ENCODE measurements at regions not wholly inside any gene's neighbourhood (a gene's known extent, or its start where the extent isn't known, plus 50 kb on each side); places are given as distances from the start of the nearest gene placed in this dataset.

GRCh38 chr5:10140195-10140973 is 109.3 kb downstream of the ATPSCKMT start:
- peak overlapping the region; percentile 50; the same call in 1 of the 2 replicates for H2BK12ac ChIP-seq (ENCODE audit: low read depth, low read length)
- no peak overlapping the region for H2BK5ac ChIP-seq (ENCODE audit: low read depth, low read length)
- no peak overlapping the region for H2BK120ac ChIP-seq (replicated peaks; ENCODE audit: low read depth, low read length)
- no peaks in the 10 kb centered on the region for H3K9me3 ChIP-seq (ENCODE audit: insufficient read depth in 2 of 2, low read depth in 1 of 2, low read length in 1 of 2)
- no peak overlapping the region for H3K9ac ChIP-seq (replicated peaks in 1 of 4; ENCODE audit: extremely low read depth in 1 of 4, low read depth in 3 of 4, low read length in 3 of 4)
- H3K27me3 ChIP-seq (replicated peaks in 1 of 4; ENCODE audit: control insufficient read depth in 3 of 4, extremely low read depth in 1 of 4, insufficient read depth in 3 of 4, low read length in 3 of 4): no peaks in the 10 kb centered on the region
- H2BK15ac ChIP-seq (ENCODE audit: low read length): no peak overlapping the region; the same call in 1 of the 2 replicates
- no peaks in the 10 kb centered on the region for H3K79me1 ChIP-seq (ENCODE audit: low read depth, low read length)
- CTCF ChIA-PET (ENCODE audit: partially characterized antibody): interaction anchor here (0.6 to 1.7 kb wide), 15 partner anchors 8 to 366 kb away, joined by 3 to 7 read pairs (median 4); no protein-coding TSS in a partner anchor
- H3K18ac ChIP-seq (ENCODE audit: extremely low read depth, low read length): no peak overlapping the region; the same call in 1 of the 2 replicates
- WGBS, 2 experiments (ENCODE audit: extremely low coverage in 1 of 2, insufficient coverage in 1 of 2, insufficient read length in 1 of 2, insufficient replicate concordance in 2 of 2, low coverage in 1 of 2, low lambda C conversion rate in 2 of 2, missing lambda C conversion rate in 1 of 2): 91% methylated on average over 5 of the region's 5 CpGs; no CpG with 5 or more reads in 1 of the 2 experiments
- POLR2A ChIA-PET (ENCODE audit: partially characterized antibody): no interaction called here
- H3K79me2 ChIP-seq (ENCODE audit: control insufficient read depth in 1 of 2, insufficient read depth in 2 of 2, low read length in 2 of 2): no peaks in the 10 kb centered on the region
- no peak overlapping the region for H4K91ac ChIP-seq (replicated peaks; ENCODE audit: insufficient read length, low read length)
- no peak overlapping the region for H2AK5ac ChIP-seq (ENCODE audit: low read depth, low read length)
- TF ChIP-seq SAP30 (IDR thresholded peaks at IDR 0.05; ENCODE audit: insufficient read depth, insufficient replicate concordance, low read length): no peak
- TF ChIP-seq CTCF (IDR thresholded peaks at IDR 0.05; ENCODE audit: control extremely low read depth in 1 of 3, insufficient read depth in 1 of 3, low read depth in 1 of 3, low read length in 3 of 3): peak; percentile 53 to 64 (median 63)
- peak; percentile 33 to 50; a peak in 3 of 4 replicates for TF ChIP-seq RAD21 (IDR thresholded peaks at IDR 0.05 in 1 of 2, conservative IDR thresholded peaks at IDR 0.05 in 1 of 2; ENCODE audit: low read depth in 2 of 2, low read length in 2 of 2)
- no peak overlapping the region for H3K27ac ChIP-seq (ENCODE audit: low read depth, low read length)
- no peak for FAIRE-seq
- H3K23me2 ChIP-seq (ENCODE audit: low read depth, low read length): no peaks in the 10 kb centered on the region
- no peak overlapping the region for H4K5ac ChIP-seq (ENCODE audit: insufficient read length, low read depth, low read length)
- DNase-seq (ENCODE audit: low read depth in 1 of 2, low spot score in 2 of 2): no peak
- no peak overlapping the region for H3K14ac ChIP-seq (ENCODE audit: insufficient read length)
- peaks cover 0 to 5% (median under 1%) of the 10 kb centered on the region in 4 experiments; a peak in 2 of 7 replicates for H3K4me1 ChIP-seq (replicated peaks in 1 of 4; ENCODE audit: control insufficient read depth in 3 of 4, insufficient read depth in 4 of 4, low read length in 3 of 4)
- no peaks in the 10 kb centered on the region for H3K36me3 ChIP-seq (ENCODE audit: control insufficient read depth in 2 of 4, insufficient read depth in 4 of 4, low read length in 3 of 4)
- H2BK20ac ChIP-seq (ENCODE audit: low read length): peak overlapping the region; percentile 72; the same call in 1 of the 2 replicates
- peak overlapping the region; percentile 59 for H4K8ac ChIP-seq (ENCODE audit: extremely low read depth, insufficient read depth, low read length)
- H3K56ac ChIP-seq (replicated peaks; ENCODE audit: insufficient read length, low read depth, low read length): no peak overlapping the region
- H3K4me2 ChIP-seq (ENCODE audit: insufficient read depth in 1 of 2, low read depth in 2 of 2, low read length in 2 of 2): no peak overlapping the region
- H3K4me3 ChIP-seq (ENCODE audit: extremely low read depth in 1 of 4, insufficient read depth in 2 of 4, low read depth in 3 of 4, low read length in 4 of 4): no peak overlapping the region
- no peaks in the 10 kb centered on the region for H4K20me1 ChIP-seq (replicated peaks in 1 of 2; ENCODE audit: control insufficient read depth in 1 of 2, insufficient read depth in 2 of 2, low read length in 2 of 2)
- H3K23ac ChIP-seq (ENCODE audit: insufficient read length): no peak overlapping the region
- peak overlapping the region; percentile 58; the same call in 1 of the 2 replicates for H2AFZ ChIP-seq (ENCODE audit: low read length)
- no peak overlapping the region for H3K4ac ChIP-seq (replicated peaks; ENCODE audit: insufficient read length, low read depth, low read length)
